ENCODE measurements at regions not wholly inside any gene's neighbourhood (a gene's known extent, or its start where the extent isn't known, plus 50 kb on each side); places are given as distances from the start of the nearest gene placed in this dataset.

- Histone ChIP-seq H2BK15ac (replicated peaks; ENCODE audit: low read depth) (no peak overlapping the region), H3K4me1 (ENCODE audit: control insufficient read depth, low read depth, low read length) (no peaks in the 10 kb centered on the region), H2AK5ac (ENCODE audit: low read length) (no peak overlapping the region), H3K79me2 (ENCODE audit: control insufficient read depth, insufficient read depth, low read length) (no peaks in the 10 kb centered on the region), H3K56ac (ENCODE audit: low read length) (no peak overlapping the region), H3K27ac (ENCODE audit: low read depth, low read length) (no peak overlapping the region), H3K4me2 (ENCODE audit: low read length) (no peak overlapping the region), H3K4me3 (ENCODE audit: low read length) (no peak overlapping the region), H3K4ac (ENCODE audit: low read depth, low read length) (no peak overlapping the region), H3K79me1 (ENCODE audit: low read length) (no peaks in the 10 kb centered on the region), H2BK5ac (ENCODE audit: low read length) (no peak overlapping the region), H3K36me3 (ENCODE audit: control insufficient read depth, insufficient read depth, low read length) (no peaks in the 10 kb centered on the region), H3K23ac (ENCODE audit: low read length) (no peak overlapping the region), H3K9ac (ENCODE audit: low read length) (no peak overlapping the region), H2BK120ac (ENCODE audit: low read depth, low read length) (no peak overlapping the region), H3K27me3 (ENCODE audit: insufficient read depth, low read length, poor library complexity) (no peaks in the 10 kb centered on the region), H4K8ac (ENCODE audit: low read depth, low read length) (no peak overlapping the region), H3K18ac (ENCODE audit: low read length) (no peak overlapping the region), H4K5ac (ENCODE audit: low read length) (no peak overlapping the region)
- WGBS (ENCODE audit: extremely low coverage, insufficient coverage, low lambda C conversion rate): no CpG with 5 or more reads among the region's 2 CpGs
- no peak for DNase-seq
Measured at GRCh38 chr6:25004357-25004756, 68.6 kb upstream of the RIPOR2 start.

GRCh38 chr6:25005010-25005409 lies 69.2 kb upstream of the RIPOR2 start:
- Histone ChIP-seq H3K18ac (ENCODE audit: low read length) (no peak overlapping the region), H3K79me1 (ENCODE audit: low read length) (no peaks in the 10 kb centered on the region), H4K5ac (ENCODE audit: low read length) (no peak overlapping the region), H3K4ac (ENCODE audit: low read depth, low read length) (no peak overlapping the region), H2BK120ac (ENCODE audit: low read depth, low read length) (no peak overlapping the region), H3K23ac (ENCODE audit: low read length) (no peak overlapping the region), H3K56ac (ENCODE audit: low read length) (no peak overlapping the region), H3K4me3 (ENCODE audit: low read length) (no peak overlapping the region), H2AK5ac (ENCODE audit: low read length) (no peak overlapping the region), H2BK15ac (replicated peaks; ENCODE audit: low read depth) (no peak overlapping the region), H3K9ac (ENCODE audit: low read length) (no peak overlapping the region), H3K4me2 (ENCODE audit: low read length) (no peak overlapping the region), H2BK5ac (ENCODE audit: low read length) (no peak overlapping the region), H3K4me1 (ENCODE audit: control insufficient read depth, low read depth, low read length) (no peaks in the 10 kb centered on the region), H3K27ac (ENCODE audit: low read depth, low read length) (no peak overlapping the region), H3K36me3 (ENCODE audit: control insufficient read depth, insufficient read depth, low read length) (no peaks in the 10 kb centered on the region), H3K79me2 (ENCODE audit: control insufficient read depth, insufficient read depth, low read length) (no peaks in the 10 kb centered on the region), H4K8ac (ENCODE audit: low read depth, low read length) (no peak overlapping the region), H3K27me3 (ENCODE audit: insufficient read depth, low read length, poor library complexity) (no peaks in the 10 kb centered on the region)
- WGBS (ENCODE audit: extremely low coverage, insufficient coverage, low lambda C conversion rate): no CpG with 5 or more reads among the region's 4 CpGs
- peak; percentile 37 for DNase-seq

GRCh38 chr6:25006075-25006474 lies 70.3 kb upstream of the RIPOR2 start:
- Histone ChIP-seq H4K5ac (ENCODE audit: low read length) (no peak overlapping the region), H2BK120ac (ENCODE audit: low read depth, low read length) (no peak overlapping the region)

GRCh38 chr6:25006565-25007001 lies 70.8 kb upstream of the RIPOR2 start:
- no peaks in the 10 kb centered on the region for H3K4me1 ChIP-seq (ENCODE audit: control insufficient read depth, low read depth, low read length)

More at GRCh38 chr6:25006075-25006474, 70.3 kb upstream of the RIPOR2 start:
- no peak overlapping the region for H3K27ac ChIP-seq (ENCODE audit: low read depth, low read length)
- H3K4me3 ChIP-seq (ENCODE audit: low read length): no peak overlapping the region
- no peak overlapping the region for H2BK15ac ChIP-seq (replicated peaks; ENCODE audit: low read depth)
- WGBS (ENCODE audit: extremely low coverage, insufficient coverage, low lambda C conversion rate): no CpG with 5 or more reads among the region's 1 CpG
- DNase-seq: no peak
- no peak overlapping the region for H4K8ac ChIP-seq (ENCODE audit: low read depth, low read length)
- H3K79me1 ChIP-seq (ENCODE audit: low read length): no peaks in the 10 kb centered on the region
- H3K23ac ChIP-seq (ENCODE audit: low read length): no peak overlapping the region
- H2AK5ac ChIP-seq (ENCODE audit: low read length): no peak overlapping the region
- H3K4me1 ChIP-seq (ENCODE audit: control insufficient read depth, low read depth, low read length): no peaks in the 10 kb centered on the region
- no peak overlapping the region for H3K4me2 ChIP-seq (ENCODE audit: low read length)
- no peak overlapping the region for H3K18ac ChIP-seq (ENCODE audit: low read length)
- no peaks in the 10 kb centered on the region for H3K79me2 ChIP-seq (ENCODE audit: control insufficient read depth, insufficient read depth, low read length)
- H3K36me3 ChIP-seq (ENCODE audit: control insufficient read depth, insufficient read depth, low read length): no peaks in the 10 kb centered on the region
- no peak overlapping the region for H2BK5ac ChIP-seq (ENCODE audit: low read length)
- H3K27me3 ChIP-seq (ENCODE audit: insufficient read depth, low read length, poor library complexity): no peaks in the 10 kb centered on the region
- H3K56ac ChIP-seq (ENCODE audit: low read length): no peak overlapping the region
- H3K4ac ChIP-seq (ENCODE audit: low read depth, low read length): no peak overlapping the region
- no peak overlapping the region for H3K9ac ChIP-seq (ENCODE audit: low read length)

GRCh38 chr6:25007269-25007699 lies 71.5 kb upstream of the RIPOR2 start:
- H3K27me3 ChIP-seq (ENCODE audit: insufficient read depth, low read length, poor library complexity): no peaks in the 10 kb centered on the region
- H3K36me3 ChIP-seq (ENCODE audit: control insufficient read depth, insufficient read depth, low read length): no peaks in the 10 kb centered on the region
- no peak overlapping the region for H3K4me2 ChIP-seq (ENCODE audit: low read length)
- no peak overlapping the region for H4K8ac ChIP-seq (ENCODE audit: low read depth, low read length)
- H3K4me1 ChIP-seq (ENCODE audit: control insufficient read depth, low read depth, low read length): no peaks in the 10 kb centered on the region
- DNase-seq: no peak
- H3K23ac ChIP-seq (ENCODE audit: low read length): no peak overlapping the region
- H3K56ac ChIP-seq (ENCODE audit: low read length): no peak overlapping the region
- H2AK5ac ChIP-seq (ENCODE audit: low read length): no peak overlapping the region
- no peak overlapping the region for H3K18ac ChIP-seq (ENCODE audit: low read length)
- H3K4me3 ChIP-seq (ENCODE audit: low read length): no peak overlapping the region
- H3K27ac ChIP-seq (ENCODE audit: low read depth, low read length): no peak overlapping the region
- no peak overlapping the region for H3K9ac ChIP-seq (ENCODE audit: low read length)
- H2BK120ac ChIP-seq (ENCODE audit: low read depth, low read length): no peak overlapping the region
- H3K79me1 ChIP-seq (ENCODE audit: low read length): no peaks in the 10 kb centered on the region
- no peak overlapping the region for H2BK15ac ChIP-seq (replicated peaks; ENCODE audit: low read depth)
- no peak overlapping the region for H3K4ac ChIP-seq (ENCODE audit: low read depth, low read length)
- H4K5ac ChIP-seq (ENCODE audit: low read length): no peak overlapping the region
- no CpG with 5 or more reads among the region's 3 CpGs for WGBS (ENCODE audit: extremely low coverage, insufficient coverage, low lambda C conversion rate)
- H2BK5ac ChIP-seq (ENCODE audit: low read length): no peak overlapping the region
- H3K79me2 ChIP-seq (ENCODE audit: control insufficient read depth, insufficient read depth, low read length): no peaks in the 10 kb centered on the region

More at GRCh38 chr6:25006565-25007001, 70.8 kb upstream of the RIPOR2 start:
- H3K79me2 ChIP-seq (ENCODE audit: control insufficient read depth, insufficient read depth, low read length): no peaks in the 10 kb centered on the region
- H3K27ac ChIP-seq (ENCODE audit: low read depth, low read length): no peak overlapping the region
- DNase-seq: no peak
- H2AK5ac ChIP-seq (ENCODE audit: low read length): no peak overlapping the region
- no CpG with 5 or more reads among the region's 3 CpGs for WGBS (ENCODE audit: extremely low coverage, insufficient coverage, low lambda C conversion rate)
- H3K27me3 ChIP-seq (ENCODE audit: insufficient read depth, low read length, poor library complexity): no peaks in the 10 kb centered on the region
- H3K9ac ChIP-seq (ENCODE audit: low read length): no peak overlapping the region
- no peak overlapping the region for H3K18ac ChIP-seq (ENCODE audit: low read length)
- no peaks in the 10 kb centered on the region for H3K36me3 ChIP-seq (ENCODE audit: control insufficient read depth, insufficient read depth, low read length)
- H3K79me1 ChIP-seq (ENCODE audit: low read length): no peaks in the 10 kb centered on the region
- H3K4ac ChIP-seq (ENCODE audit: low read depth, low read length): no peak overlapping the region
- H3K4me3 ChIP-seq (ENCODE audit: low read length): no peak overlapping the region
- no peak overlapping the region for H2BK5ac ChIP-seq (ENCODE audit: low read length)
- no peak overlapping the region for H3K23ac ChIP-seq (ENCODE audit: low read length)
- no peak overlapping the region for H2BK15ac ChIP-seq (replicated peaks; ENCODE audit: low read depth)
- no peak overlapping the region for H3K56ac ChIP-seq (ENCODE audit: low read length)
- H4K5ac ChIP-seq (ENCODE audit: low read length): no peak overlapping the region
- H3K4me2 ChIP-seq (ENCODE audit: low read length): no peak overlapping the region
- H4K8ac ChIP-seq (ENCODE audit: low read depth, low read length): no peak overlapping the region
- no peak overlapping the region for H2BK120ac ChIP-seq (ENCODE audit: low read depth, low read length)

- H3K4me3 ChIP-seq (ENCODE audit: low read length): no peak overlapping the region
Measured at GRCh38 chr6:25008707-25009392, 73.1 kb upstream of the RIPOR2 start.

More at GRCh38 chr6:25008707-25009392, 73.1 kb upstream of the RIPOR2 start:
- Histone ChIP-seq H3K27me3 (ENCODE audit: insufficient read depth, low read length, poor library complexity) (no peaks in the 10 kb centered on the region), H2BK5ac (ENCODE audit: low read length) (no peak overlapping the region), H3K79me1 (ENCODE audit: low read length) (no peaks in the 10 kb centered on the region), H2BK15ac (replicated peaks; ENCODE audit: low read depth) (no peak overlapping the region), H4K5ac (ENCODE audit: low read length) (no peak overlapping the region), H3K36me3 (ENCODE audit: control insufficient read depth, insufficient read depth, low read length) (no peaks in the 10 kb centered on the region), H3K4ac (ENCODE audit: low read depth, low read length) (no peak overlapping the region), H3K23ac (ENCODE audit: low read length) (no peak overlapping the region), H3K4me2 (ENCODE audit: low read length) (no peak overlapping the region), H2BK120ac (ENCODE audit: low read depth, low read length) (no peak overlapping the region), H3K56ac (ENCODE audit: low read length) (no peak overlapping the region), H2AK5ac (ENCODE audit: low read length) (no peak overlapping the region), H4K8ac (ENCODE audit: low read depth, low read length) (no peak overlapping the region), H3K27ac (ENCODE audit: low read depth, low read length) (no peak overlapping the region), H3K4me1 (ENCODE audit: control insufficient read depth, low read depth, low read length) (no peaks in the 10 kb centered on the region), H3K18ac (ENCODE audit: low read length) (no peak overlapping the region), H3K9ac (ENCODE audit: low read length) (no peak overlapping the region), H3K79me2 (ENCODE audit: control insufficient read depth, insufficient read depth, low read length) (no peaks in the 10 kb centered on the region)
- DNase-seq: no peak
- WGBS (ENCODE audit: extremely low coverage, insufficient coverage, low lambda C conversion rate): no CpG with 5 or more reads among the region's 4 CpGs
